ENCODE measurements at regions not wholly inside any gene's neighbourhood (a gene's known extent, or its start where the extent isn't known, plus 50 kb on each side); places are given as distances from the start of the nearest gene placed in this dataset.

GRCh38 chr7:22655781-22656180, 71.2 kb upstream of the IL6 start:
- DNase-seq = no peak

GRCh38 chr7:22654831-22655230, 72.2 kb upstream of the IL6 start:
- no peak for DNase-seq

GRCh38 chr7:22653951-22654350, 73.0 kb upstream of the IL6 start:
- DNase-seq = no peak

GRCh38 chr7:22651534-22652243, 75.3 kb upstream of the IL6 start:
- no peak for DNase-seq

GRCh38 chr7:22651036-22651435, 76.0 kb upstream of the IL6 start:
- DNase-seq = no peak

- DNase-seq = no peak
Observed at GRCh38 chr7:22649686-22650085, 77.3 kb upstream of the IL6 start.

- DNase-seq = no peak
Observed at GRCh38 chr7:22647451-22648257, 79.3 kb upstream of the IL6 start.

GRCh38 chr7:22645418-22646181, 81.4 kb upstream of the IL6 start:
- no peak for DNase-seq

- DNase-seq = no peak
Observed at GRCh38 chr7:22642454-22642853, 84.5 kb upstream of the IL6 start.

GRCh38 chr7:22640269-22640668, 86.7 kb upstream of the IL6 start:
- DNase-seq = no peak

GRCh38 chr7:22639396-22639795, 87.6 kb upstream of the IL6 start:
- DNase-seq = no peak

GRCh38 chr7:22635349-22635748, 91.7 kb upstream of the IL6 start:
- DNase-seq = no peak

- DNase-seq = no peak
Observed at GRCh38 chr7:22633954-22634474, 93.0 kb upstream of the IL6 start.

GRCh38 chr7:22633286-22633953, 93.6 kb upstream of the IL6 start:
- DNase-seq = no peak

- no peak for DNase-seq
Observed at GRCh38 chr7:22632674-22633073, 94.3 kb upstream of the IL6 start.

- DNase-seq = no peak
Observed at GRCh38 chr7:22631730-22632129, 95.3 kb upstream of the IL6 start.

GRCh38 chr7:22630069-22630468, 96.9 kb upstream of the IL6 start:
- no peak for DNase-seq

GRCh38 chr7:22629056-22629455, 97.9 kb upstream of the IL6 start:
- no peak for DNase-seq

- DNase-seq = no peak
Observed at GRCh38 chr7:22628112-22628511, 98.9 kb upstream of the IL6 start.

GRCh38 chr7:22627136-22627535, 99.9 kb upstream of the IL6 start:
- DNase-seq = no peak

- no peak for DNase-seq
Observed at GRCh38 chr7:22625251-22625650, 101.7 kb upstream of the IL6 start.

- DNase-seq = no peak
Observed at GRCh38 chr7:22624781-22625180, 102.2 kb upstream of the IL6 start.
